ENCODE measurements at regions not wholly inside any gene's neighbourhood (a gene's known extent, or its start where the extent isn't known, plus 50 kb on each side); places are given as distances from the start of the nearest gene placed in this dataset.

- no peak for TF ChIP-seq YY1 (IDR thresholded peaks at IDR 0.05; ENCODE audit: low read depth, low read length)
- TF ChIP-seq JUN (IDR thresholded peaks at IDR 0.05; ENCODE audit: low read depth, low read length), result no peak
- TF ChIP-seq ZNF274 (IDR thresholded peaks at IDR 0.05; ENCODE audit: borderline replicate concordance, extremely low read depth, low read length), result no peak
- TF ChIP-seq CTCF (IDR thresholded peaks at IDR 0.05; ENCODE audit: control extremely low read depth in 1 of 3, insufficient read depth in 1 of 3, low read depth in 1 of 3, low read length in 3 of 3), result no peak
- TF ChIP-seq CHD2 (IDR thresholded peaks at IDR 0.05; ENCODE audit: low read length), result no peak
- no peak for TF ChIP-seq POLR2AphosphoS5 (IDR thresholded peaks at IDR 0.05; ENCODE audit: low read depth, low read length)
- TF ChIP-seq GABPA (IDR thresholded peaks at IDR 0.05; ENCODE audit: borderline replicate concordance, insufficient read depth, low read length), result no peak
- no peak for TF ChIP-seq RBBP5 (IDR thresholded peaks at IDR 0.05; ENCODE audit: borderline replicate concordance, low read depth, low read length)
- TF ChIP-seq RAD21 (IDR thresholded peaks at IDR 0.05 in 1 of 2, conservative IDR thresholded peaks at IDR 0.05 in 1 of 2; ENCODE audit: low read depth in 2 of 2, low read length in 2 of 2), result no peak
- no peak for TF ChIP-seq POLR2A (IDR thresholded peaks at IDR 0.05; ENCODE audit: control extremely low read depth in 1 of 2, low read depth in 2 of 2, low read length in 2 of 2)
- no peak for TF ChIP-seq ATF3 (IDR thresholded peaks at IDR 0.05; ENCODE audit: insufficient read depth, low read depth, low read length)
- TF ChIP-seq SIN3A (conservative IDR thresholded peaks at IDR 0.05 in 1 of 2, IDR thresholded peaks at IDR 0.05 in 1 of 2; ENCODE audit: low read depth in 1 of 2, low read length in 2 of 2), result no peak
These were observed 659.4 kb upstream of the FZD8 start for GRCh38 chr10:36301539-36301938.
